Natural killer cell treated with Interleukin-12 subunit alpha and Interleukin-12 subunit beta and Interleukin-15 and Interleukin-18, amount 100 ng/mL, for 72 hours (primary cell): ENCODE measurements at regions not wholly inside any gene's neighbourhood (a gene's known extent, or its start where the extent isn't known, plus 50 kb on each side); places are given as distances from the start of the nearest gene placed in this dataset.

Source experiments
- ATAC-seq, 2 donors: fragments of 150-1000 bp; cut with Tn5 transposase in 1 of 2; sonication (Bioruptor Pico), chemical (Tn5 transposase) in 1 of 2; 2 replicates each; pipeline ENCODE4 v1.10.0; 2021
- DNase-seq: peaks from one replicate; pipeline ENCODE4 v3.0.0; 2022; ENCODE audit warnings: low spot score
- H3K27ac Mint-ChIP-seq, 2 donors: 1 replicate in 1 of 2; 2 replicates in 1 of 2; pipeline ENCODE4 v1.8.0; 2022; ENCODE audit warnings: mixed read lengths in 2 of 2, mild to moderate bottlenecking in 1 of 2, moderate library complexity in 1 of 2
- H3K27me3 Mint-ChIP-seq, 2 donors: 1 replicate in 1 of 2; 2 replicates in 1 of 2; pipeline ENCODE4 v1.8.0; 2022; ENCODE audit warnings: mixed read lengths in 2 of 2
- H3K36me3 Mint-ChIP-seq: one replicate; pipeline ENCODE4 v1.8.0; 2022; ENCODE audit warnings: mixed read lengths
- H3K4me1 Mint-ChIP-seq, 2 donors: 1 replicate in 1 of 2; 2 replicates in 1 of 2; pipeline ENCODE4 v1.8.0; 2022; ENCODE audit warnings: low read depth in 2 of 2, mixed read lengths in 2 of 2, mild to moderate bottlenecking in 1 of 2
- H3K4me3 Mint-ChIP-seq: one replicate; pipeline ENCODE4 v1.8.0; 2022; ENCODE audit warnings: mixed read lengths
- H3K9me3 Mint-ChIP-seq: 2 replicates; pipeline ENCODE4 v1.8.0; 2022; ENCODE audit warnings: mixed read lengths

GRCh38 chr21:16605597-16605996, 875.8 kb downstream of the USP25 start:
- H3K4me1 Mint-ChIP-seq, result no peaks in the 10 kb centered on the region
- H3K27ac Mint-ChIP-seq, result no peak overlapping the region
- no peaks in the 10 kb centered on the region for H3K36me3 Mint-ChIP-seq
- no peaks in the 10 kb centered on the region for H3K27me3 Mint-ChIP-seq
- DNase-seq, result no peak
- ATAC-seq, result no peak
- peaks cover 19% of the 10 kb centered on the region for H3K9me3 Mint-ChIP-seq
- H3K4me3 Mint-ChIP-seq, result no peak overlapping the region

DNA sequence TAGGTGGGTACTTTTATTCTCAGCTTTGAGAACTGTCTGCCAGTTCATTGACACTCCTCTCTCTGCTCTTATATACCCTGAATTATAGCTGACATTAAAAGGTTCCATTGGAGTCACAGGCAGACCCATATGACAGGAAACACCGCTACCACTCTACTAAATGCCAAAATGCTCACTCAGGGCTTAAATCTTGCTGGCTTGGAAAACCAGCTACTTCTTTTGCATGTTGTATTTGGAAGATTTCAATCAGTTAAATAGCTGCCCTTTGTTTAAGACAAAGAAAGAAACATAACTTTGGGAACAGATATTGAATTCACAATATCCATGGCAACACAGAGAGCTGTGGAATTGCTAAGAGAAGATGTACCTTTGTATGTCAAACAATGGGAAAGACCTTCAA, 876.5 kb downstream of the USP25 start:
- no peak overlapping the region for H3K27ac Mint-ChIP-seq

DNA sequence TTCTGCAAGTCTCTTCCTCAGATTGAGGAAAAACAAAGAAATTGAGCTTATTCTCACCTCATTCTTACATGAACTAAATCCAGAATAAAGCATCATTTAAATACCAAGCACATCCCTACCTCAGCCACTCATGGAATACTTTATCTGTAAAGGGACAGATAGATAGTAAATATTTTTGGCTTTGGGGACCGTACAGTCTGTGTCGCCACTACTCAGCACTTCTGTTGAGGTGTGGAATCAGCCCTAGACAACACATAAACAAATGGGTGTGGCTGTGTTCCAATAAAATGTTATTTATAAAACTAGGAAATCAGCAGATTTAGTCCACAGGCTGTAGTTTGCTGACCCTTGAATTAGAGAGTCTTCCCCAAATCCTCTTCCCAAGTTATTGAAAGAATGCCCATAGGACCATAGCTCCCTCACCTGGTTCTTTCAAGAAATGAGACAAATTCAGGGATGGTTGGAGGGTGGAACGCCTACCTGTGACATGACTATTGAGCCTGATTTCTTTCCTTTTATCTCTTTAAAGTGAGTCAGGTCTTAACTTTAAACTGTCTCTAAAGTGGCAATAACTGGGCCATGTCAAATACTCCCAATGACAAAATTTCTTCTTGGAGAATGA, 878.5 kb downstream of the USP25 start:
- H3K9me3 Mint-ChIP-seq, result peaks cover 15% of the 10 kb centered on the region
- ATAC-seq (no peak), DNase-seq (no peak)
- no peaks in the 10 kb centered on the region for H3K4me1 Mint-ChIP-seq
- no peaks in the 10 kb centered on the region for H3K27me3 Mint-ChIP-seq
- no peak overlapping the region for H3K27ac Mint-ChIP-seq
- no peaks in the 10 kb centered on the region for H3K36me3 Mint-ChIP-seq
- no peak overlapping the region for H3K4me3 Mint-ChIP-seq

More for the DNA sequence above, 876.5 kb downstream of the USP25 start:
- Mint-ChIP-seq H3K36me3 (no peaks in the 10 kb centered on the region), H3K4me1 (no peaks in the 10 kb centered on the region), H3K9me3 (peaks cover 19% of the 10 kb centered on the region), H3K4me3 (no peak overlapping the region), H3K27me3 (no peaks in the 10 kb centered on the region)
- ATAC-seq, result no peak
- no peak for DNase-seq

GRCh38 chr21:16619281-16619680, 889.5 kb downstream of the USP25 start:
- peaks cover 9% of the 10 kb centered on the region for H3K9me3 Mint-ChIP-seq
- no peak overlapping the region for H3K27ac Mint-ChIP-seq
- DNase-seq (no peak), ATAC-seq (no peak)
- no peaks in the 10 kb centered on the region for H3K4me1 Mint-ChIP-seq
- H3K4me3 Mint-ChIP-seq, result no peak overlapping the region
- no peaks in the 10 kb centered on the region for H3K27me3 Mint-ChIP-seq
- H3K36me3 Mint-ChIP-seq, result peaks cover 6% of the 10 kb centered on the region

DNA sequence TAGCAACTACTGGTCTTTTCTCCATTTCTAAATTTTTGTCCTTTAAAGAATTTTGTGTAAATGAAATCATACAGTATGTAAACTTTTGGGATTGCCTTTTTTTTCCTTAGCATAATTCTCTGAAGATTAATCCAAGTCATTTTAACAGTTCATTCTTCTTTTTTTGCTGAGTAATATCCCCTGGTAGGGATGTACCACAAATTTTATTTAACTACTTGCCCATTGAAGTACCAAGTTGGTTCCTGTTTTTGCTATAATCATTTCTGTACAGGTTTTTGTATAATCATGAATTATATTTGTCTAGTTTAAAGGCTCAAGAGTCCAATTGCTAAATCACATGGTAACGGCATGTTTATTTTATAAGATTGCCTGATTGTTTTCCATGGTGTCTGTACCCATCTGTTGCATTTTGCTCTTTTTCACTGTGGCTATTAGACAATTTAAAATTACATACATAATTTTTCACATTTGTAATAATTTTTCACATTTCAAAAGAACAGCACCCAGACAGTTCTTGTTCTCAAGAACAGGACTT, 891.1 kb downstream of the USP25 start:
- no peak for ATAC-seq
- H3K27ac Mint-ChIP-seq, result no peak overlapping the region
- H3K4me3 Mint-ChIP-seq, result no peak overlapping the region
- no peaks in the 10 kb centered on the region for H3K27me3 Mint-ChIP-seq
- H3K9me3 Mint-ChIP-seq, result peaks cover 9% of the 10 kb centered on the region
- H3K36me3 Mint-ChIP-seq, result peaks cover 6% of the 10 kb centered on the region
- H3K4me1 Mint-ChIP-seq, result no peaks in the 10 kb centered on the region
- no peak for DNase-seq

DNA sequence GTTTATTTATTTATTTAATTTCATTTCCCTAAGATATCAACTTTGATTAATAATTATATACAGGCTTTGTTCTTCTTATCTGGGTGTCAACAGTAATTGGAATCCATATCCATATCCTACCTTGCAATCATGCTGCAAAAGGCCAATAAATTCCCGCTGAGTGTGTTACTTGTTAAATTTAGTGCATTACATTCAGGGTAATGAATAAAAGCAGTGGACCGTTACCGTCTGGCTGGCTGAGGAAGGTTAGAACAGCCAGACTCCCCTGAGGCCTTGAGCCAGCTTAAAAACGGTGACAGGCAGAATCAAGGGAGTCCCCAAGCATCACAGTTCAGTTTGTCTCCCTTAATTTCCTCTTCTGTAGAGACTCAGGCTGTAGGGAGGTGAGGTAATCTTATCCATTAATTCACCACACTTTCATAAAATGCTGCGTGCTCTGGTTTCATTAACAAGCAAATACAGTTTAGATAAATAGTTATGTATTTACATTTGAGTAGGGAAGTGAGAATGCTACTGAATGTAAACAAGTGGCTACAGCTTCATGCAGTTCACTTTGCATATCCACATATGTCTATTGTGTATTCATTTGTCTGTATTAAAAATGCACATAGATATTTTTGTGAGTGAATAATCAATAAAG, 888.2 kb upstream of the CXADR start:
- no peak for ATAC-seq
- H3K27ac Mint-ChIP-seq, result no peak overlapping the region
- H3K27me3 Mint-ChIP-seq, result no peaks in the 10 kb centered on the region
- peaks cover 5% of the 10 kb centered on the region for H3K9me3 Mint-ChIP-seq
- H3K36me3 Mint-ChIP-seq, result no peaks in the 10 kb centered on the region
- H3K4me1 Mint-ChIP-seq, result no peaks in the 10 kb centered on the region
- no peak overlapping the region for H3K4me3 Mint-ChIP-seq
- DNase-seq, result no peak

GRCh38 chr21:16625491-16625890, 887.4 kb upstream of the CXADR start:
- Mint-ChIP-seq H3K4me1 (no peaks in the 10 kb centered on the region), H3K36me3 (no peaks in the 10 kb centered on the region), H3K9me3 (peaks cover 8% of the 10 kb centered on the region), H3K27ac (no peak overlapping the region), H3K27me3 (no peaks in the 10 kb centered on the region), H3K4me3 (no peak overlapping the region)
- ATAC-seq (no peak), DNase-seq (no peak)

GRCh38 chr21:16633831-16634459, 878.9 kb upstream of the CXADR start:
- no peak for ATAC-seq
- Mint-ChIP-seq H3K4me1 (no peaks in the 10 kb centered on the region), H3K4me3 (no peak overlapping the region), H3K36me3 (peaks cover 4% of the 10 kb centered on the region), H3K27ac (no peak overlapping the region), H3K27me3 (no peaks in the 10 kb centered on the region), H3K9me3 (peaks cover 12% of the 10 kb centered on the region)
- no peak for DNase-seq

- H3K4me3 Mint-ChIP-seq, result no peak overlapping the region
- H3K4me1 Mint-ChIP-seq, result no peaks in the 10 kb centered on the region
- H3K9me3 Mint-ChIP-seq, result peaks cover 17% of the 10 kb centered on the region
- peaks cover 4% of the 10 kb centered on the region for H3K36me3 Mint-ChIP-seq
- DNase-seq (no peak), ATAC-seq (no peak)
- no peaks in the 10 kb centered on the region for H3K27me3 Mint-ChIP-seq
- no peak overlapping the region for H3K27ac Mint-ChIP-seq
Observed at GRCh38 chr21:16634515-16634914, 878.3 kb upstream of the CXADR start.

DNA sequence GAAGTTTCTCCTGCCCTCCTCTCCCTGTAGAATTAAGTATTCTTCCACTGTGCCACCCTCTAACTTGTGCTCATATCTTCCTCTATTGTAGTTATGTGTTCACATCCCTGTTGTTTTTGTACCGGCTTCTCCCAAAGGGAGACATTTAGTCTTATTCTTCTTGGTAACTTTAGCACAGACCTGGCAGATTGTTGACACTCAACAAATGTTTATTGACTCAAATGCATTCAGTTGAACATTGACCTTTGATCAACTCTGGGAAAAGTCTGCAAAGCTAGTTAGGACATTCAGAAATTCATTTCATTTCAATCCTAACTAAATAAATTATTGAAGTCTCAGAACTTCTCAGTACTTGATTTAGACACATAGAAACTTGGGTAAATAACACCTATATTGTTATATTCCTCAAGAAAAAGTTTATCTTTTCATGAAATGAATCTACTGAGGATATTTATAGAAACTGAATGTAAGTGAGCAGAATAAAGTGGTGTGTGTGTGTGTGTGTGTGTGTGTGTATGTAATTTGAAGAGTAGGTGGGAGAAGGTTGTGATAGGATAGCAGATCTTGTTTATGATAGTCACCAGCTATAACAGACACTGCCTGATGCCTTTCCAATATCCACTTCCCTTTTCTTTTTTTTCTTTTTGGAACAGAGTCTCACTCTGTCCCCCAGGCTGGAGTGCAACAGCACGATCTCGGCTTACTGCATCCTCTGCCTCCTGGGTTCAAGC, 872.4 kb upstream of the CXADR start:
- DNase-seq, result no peak
- Mint-ChIP-seq H3K9me3 (peaks cover 11% of the 10 kb centered on the region), H3K27me3 (no peaks in the 10 kb centered on the region), H3K4me1 (no peaks in the 10 kb centered on the region), H3K4me3 (no peak overlapping the region), H3K36me3 (peaks cover 4% of the 10 kb centered on the region), H3K27ac (no peak overlapping the region)
- ATAC-seq, result no peak

DNA sequence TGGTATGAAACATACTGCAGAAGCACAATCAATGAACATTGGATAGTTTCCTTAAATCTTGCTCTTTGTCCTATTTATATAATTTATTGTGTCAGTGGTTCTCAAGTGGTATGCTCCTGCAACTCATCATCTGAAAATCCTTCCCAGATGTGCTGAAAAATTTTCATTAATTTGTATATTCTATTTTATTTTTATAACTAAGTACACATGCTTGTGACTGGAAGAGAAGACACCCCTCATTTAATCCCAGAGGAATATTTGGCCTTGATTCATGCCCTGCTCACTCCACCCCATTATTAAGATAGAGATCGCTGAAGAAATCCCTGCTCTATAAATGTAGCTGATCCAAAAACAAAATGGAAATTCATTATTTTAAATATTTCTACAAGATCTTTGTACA, 870.5 kb upstream of the CXADR start:
- no peak for ATAC-seq
- no peaks in the 10 kb centered on the region for H3K27me3 Mint-ChIP-seq
- no peaks in the 10 kb centered on the region for H3K4me1 Mint-ChIP-seq
- peaks cover 4% of the 10 kb centered on the region for H3K36me3 Mint-ChIP-seq
- peaks cover 15% of the 10 kb centered on the region for H3K9me3 Mint-ChIP-seq
- DNase-seq, result no peak
- no peak overlapping the region for H3K4me3 Mint-ChIP-seq
- no peak overlapping the region for H3K27ac Mint-ChIP-seq

GRCh38 chr21:16644685-16645084, 868.2 kb upstream of the CXADR start:
- H3K9me3 Mint-ChIP-seq, result peaks cover 15% of the 10 kb centered on the region
- no peak overlapping the region for H3K27ac Mint-ChIP-seq
- H3K4me1 Mint-ChIP-seq, result no peaks in the 10 kb centered on the region
- H3K4me3 Mint-ChIP-seq, result no peak overlapping the region
- DNase-seq (no peak), ATAC-seq (no peak)
- no peaks in the 10 kb centered on the region for H3K27me3 Mint-ChIP-seq
- peaks cover 4% of the 10 kb centered on the region for H3K36me3 Mint-ChIP-seq

- ATAC-seq, result no peak
- H3K27me3 Mint-ChIP-seq, result no peaks in the 10 kb centered on the region
- no peak overlapping the region for H3K27ac Mint-ChIP-seq
- no peaks in the 10 kb centered on the region for H3K4me1 Mint-ChIP-seq
- no peak for DNase-seq
- H3K9me3 Mint-ChIP-seq, result peaks cover 20% of the 10 kb centered on the region
- no peak overlapping the region for H3K4me3 Mint-ChIP-seq
- peaks cover 6% of the 10 kb centered on the region for H3K36me3 Mint-ChIP-seq
Observed at GRCh38 chr21:16650714-16651366, 862.0 kb upstream of the CXADR start.
